22Rv1 (cell line): ENCODE measurements at regions not wholly inside any gene's neighbourhood (a gene's known extent, or its start where the extent isn't known, plus 50 kb on each side); places are given as distances from the start of the nearest gene placed in this dataset.

ENCODE experiments used
- ZFX ChIP-seq: fragments of 450-650 bp; IDR thresholded peaks from 2 replicates; pipeline ENCODE4 v1.6.1; 2017; ENCODE audit warnings: antibody characterized with exemption, borderline replicate concordance
- TF ChIP-seq, protein P1 (sequence below): fragments of 450-650 bp; IDR thresholded peaks from 2 replicates; pipeline ENCODE4 v1.5.1; 2017; ENCODE audit warnings: mild to moderate bottlenecking

DNA sequence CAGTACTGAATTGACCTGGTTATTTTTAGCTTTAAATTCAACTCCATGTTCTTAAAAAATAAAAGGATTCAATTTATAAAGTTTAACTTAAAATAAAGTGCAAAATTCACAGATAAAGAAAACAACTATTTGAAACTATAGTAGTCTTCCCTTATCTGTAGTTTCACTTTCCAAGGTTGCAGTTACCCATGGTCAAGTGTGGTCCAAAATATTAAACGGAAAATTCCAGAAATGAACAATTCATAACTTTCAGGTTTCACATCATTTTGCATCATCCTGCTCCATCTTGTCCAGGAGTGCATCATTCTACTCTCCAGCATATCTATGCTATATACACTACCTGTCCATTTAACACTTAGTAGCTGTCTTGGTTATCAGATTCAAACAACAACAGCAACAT is 54.5 kb upstream of the ZNF804A start:
- TF ChIP-seq, protein P1, sequence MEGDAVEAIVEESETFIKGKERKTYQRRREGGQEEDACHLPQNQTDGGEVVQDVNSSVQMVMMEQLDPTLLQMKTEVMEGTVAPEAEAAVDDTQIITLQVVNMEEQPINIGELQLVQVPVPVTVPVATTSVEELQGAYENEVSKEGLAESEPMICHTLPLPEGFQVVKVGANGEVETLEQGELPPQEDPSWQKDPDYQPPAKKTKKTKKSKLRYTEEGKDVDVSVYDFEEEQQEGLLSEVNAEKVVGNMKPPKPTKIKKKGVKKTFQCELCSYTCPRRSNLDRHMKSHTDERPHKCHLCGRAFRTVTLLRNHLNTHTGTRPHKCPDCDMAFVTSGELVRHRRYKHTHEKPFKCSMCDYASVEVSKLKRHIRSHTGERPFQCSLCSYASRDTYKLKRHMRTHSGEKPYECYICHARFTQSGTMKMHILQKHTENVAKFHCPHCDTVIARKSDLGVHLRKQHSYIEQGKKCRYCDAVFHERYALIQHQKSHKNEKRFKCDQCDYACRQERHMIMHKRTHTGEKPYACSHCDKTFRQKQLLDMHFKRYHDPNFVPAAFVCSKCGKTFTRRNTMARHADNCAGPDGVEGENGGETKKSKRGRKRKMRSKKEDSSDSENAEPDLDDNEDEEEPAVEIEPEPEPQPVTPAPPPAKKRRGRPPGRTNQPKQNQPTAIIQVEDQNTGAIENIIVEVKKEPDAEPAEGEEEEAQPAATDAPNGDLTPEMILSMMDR, result no peak
- TF ChIP-seq ZFX, result no peak
